HEK293 (cell line): ENCODE measurements at regions not wholly inside any gene's neighbourhood (a gene's known extent, or its start where the extent isn't known, plus 50 kb on each side); places are given as distances from the start of the nearest gene placed in this dataset.

Experiments
- CTCF ChIA-PET: fragments of 350-600 bp; formaldehyde crosslinking; extraction: SDS; loops from one replicate; lab custom pipeline; 2021; ENCODE audit warnings: antibody characterized with exemption; lab: Yijun Ruan, JAX
- POLR2A ChIA-PET: fragments of 300-600 bp; formaldehyde crosslinking; extraction: SDS; loops from one replicate; lab custom pipeline; 2020; ENCODE audit warnings: antibody characterized with exemption, inconsistent platforms; lab: Yijun Ruan, JAX
- H3K27ac ChIP-seq: fragments of 200-500 bp; sonication (Bioruptor generic); 2 replicates; pipeline ENCODE4 v1.5.1; 2014; ENCODE audit warnings: low read depth, low read length, control low read depth, inconsistent platforms; ENCODE audit errors: extremely low read depth
- H3K36me3 ChIP-seq, 2 experiments: fragments of 200-500 bp in 1 of 2; sonication (Bioruptor generic) in 1 of 2; 1 replicate in 1 of 2; 2 replicates in 1 of 2; pipeline ENCODE4 v1.5.1; 2014 to 2017; ENCODE audit warnings: inconsistent platforms in 2 of 2, low read length in 2 of 2; ENCODE audit not compliant: control insufficient read depth in 2 of 2, insufficient read depth in 1 of 2
- H3K4me1 ChIP-seq: fragments of 200-500 bp; sonication (Bioruptor generic); 2 replicates; pipeline ENCODE4 v1.5.1; 2014; ENCODE audit warnings: mild to moderate bottlenecking, low read length, inconsistent platforms; ENCODE audit not compliant: control insufficient read depth, insufficient read depth
- H3K4me3 ChIP-seq: 2 replicates; pipeline ENCODE4 v1.5.1; 2011; ENCODE audit warnings: low read depth, mild to moderate bottlenecking, control low read depth, low read length, moderate library complexity
- H3K9me3 ChIP-seq: fragments of 200-500 bp; sonication (Bioruptor generic); 2 replicates; pipeline ENCODE4 v1.5.1; 2014; ENCODE audit warnings: low read depth, low read length, inconsistent platforms; ENCODE audit not compliant: control insufficient read depth, insufficient read depth
- ATF2 ChIP-seq: fragments of 450-650 bp; formaldehyde crosslinking; IDR thresholded peaks from 2 replicates; pipeline ENCODE4 v1.5.1; 2016; ENCODE audit warnings: missing biosample characterization, missing genetic modification characterization, low read depth
- BCL11B ChIP-seq: fragments of 450-650 bp; formaldehyde crosslinking; IDR thresholded peaks from 2 replicates; pipeline ENCODE4 v1.5.1; 2016; ENCODE audit warnings: low read depth, missing biosample characterization, missing genetic modification characterization
- MEIS1 ChIP-seq: sonication (generic); formaldehyde crosslinking; IDR thresholded peaks from 2 replicates; pipeline ENCODE4 v1.8.1; 2022; ENCODE audit warnings: missing genetic modification reagents, mild to moderate bottlenecking, borderline replicate concordance
- WT1 ChIP-seq: fragments of 450-650 bp; formaldehyde crosslinking; IDR thresholded peaks from 2 replicates; pipeline ENCODE4 v1.5.1; 2016; ENCODE audit warnings: missing biosample characterization, missing genetic modification characterization
- YY2 ChIP-seq: fragments of 450-650 bp; formaldehyde crosslinking; IDR thresholded peaks from 2 replicates; pipeline ENCODE4 v1.5.1; 2016; ENCODE audit warnings: missing biosample characterization, missing genetic modification characterization
- ZBTB26 ChIP-seq: fragments of 450-650 bp; formaldehyde crosslinking; optimal IDR thresholded peaks from 2 replicates; pipeline ENCODE3; 2016; ENCODE audit warnings: missing biosample characterization, mild to moderate bottlenecking, missing genetic modification characterization
- ZNF112 ChIP-seq: fragments of 450-650 bp; formaldehyde crosslinking; IDR thresholded peaks from 2 replicates; pipeline ENCODE4 v1.5.0; 2017; ENCODE audit warnings: missing biosample characterization, missing genetic modification characterization
- ZNF16 ChIP-seq: fragments of 450-650 bp; formaldehyde crosslinking; IDR thresholded peaks from 2 replicates; pipeline ENCODE4 v1.5.1; 2016; ENCODE audit warnings: low read depth, missing biosample characterization, missing genetic modification characterization
- ZNF18 ChIP-seq: fragments of 450-650 bp; formaldehyde crosslinking; IDR thresholded peaks from 2 replicates; pipeline ENCODE4 v1.5.1; 2016; ENCODE audit warnings: missing biosample characterization, missing genetic modification characterization
- ZNF202 ChIP-seq: fragments of 450-650 bp; formaldehyde crosslinking; IDR thresholded peaks from 2 replicates; pipeline ENCODE4 v1.5.1; 2016; ENCODE audit warnings: missing biosample characterization, missing genetic modification characterization, borderline replicate concordance
- ZNF223 ChIP-seq: fragments of 450-650 bp; formaldehyde crosslinking; IDR thresholded peaks from 2 replicates; pipeline ENCODE4 v1.5.1; 2016; ENCODE audit warnings: missing biosample characterization, missing genetic modification characterization
- ZNF26 ChIP-seq: fragments of 450-650 bp; formaldehyde crosslinking; IDR thresholded peaks from 2 replicates; pipeline ENCODE4 v1.5.1; 2016; ENCODE audit warnings: missing biosample characterization, missing genetic modification characterization
- ZNF362 ChIP-seq: fragments of 450-650 bp; formaldehyde crosslinking; IDR thresholded peaks from 2 replicates; pipeline ENCODE4 v1.5.1; 2016; ENCODE audit warnings: missing biosample characterization, missing genetic modification characterization
- ZNF513 ChIP-seq: fragments of 450-650 bp; IDR thresholded peaks from 2 replicates; pipeline ENCODE4 v1.5.1; 2018; ENCODE audit warnings: missing biosample characterization, missing genetic modification characterization
- ZNF529 ChIP-seq: fragments of 450-650 bp; formaldehyde crosslinking; IDR thresholded peaks from 2 replicates; pipeline ENCODE4 v1.5.1; 2017; ENCODE audit warnings: missing genetic modification characterization, missing biosample characterization; ENCODE audit not compliant: insufficient replicate concordance
- ZNF558 ChIP-seq: fragments of 450-650 bp; formaldehyde crosslinking; IDR thresholded peaks from 2 replicates; pipeline ENCODE4 v1.5.1; 2016; ENCODE audit warnings: missing biosample characterization, missing genetic modification characterization
- ZNF560 ChIP-seq: fragments of 450-650 bp; formaldehyde crosslinking; IDR thresholded peaks from 2 replicates; pipeline ENCODE4 v1.5.1; 2017; ENCODE audit warnings: missing biosample characterization, missing genetic modification characterization, borderline replicate concordance
- ZNF580 ChIP-seq: fragments of 450-650 bp; formaldehyde crosslinking; IDR thresholded peaks from 2 replicates; pipeline ENCODE4 v1.5.1; 2016; ENCODE audit warnings: missing biosample characterization, missing genetic modification characterization
- ZNF585B ChIP-seq: fragments of 450-650 bp; formaldehyde crosslinking; IDR thresholded peaks from 2 replicates; pipeline ENCODE4 v1.5.1; 2016; ENCODE audit warnings: missing biosample characterization, missing genetic modification characterization
- ZNF621 ChIP-seq: fragments of 450-650 bp; formaldehyde crosslinking; IDR thresholded peaks from 2 replicates; pipeline ENCODE4 v1.5.1; 2017; ENCODE audit warnings: missing biosample characterization, missing genetic modification characterization
- ZNF624 ChIP-seq: fragments of 450-650 bp; formaldehyde crosslinking; IDR thresholded peaks from 2 replicates; pipeline ENCODE4 v1.5.1; 2017; ENCODE audit warnings: missing biosample characterization, missing genetic modification characterization
- ZNF639 ChIP-seq: fragments of 450-650 bp; formaldehyde crosslinking; IDR thresholded peaks from 2 replicates; pipeline ENCODE4 v1.5.1; 2016; ENCODE audit warnings: missing biosample characterization, missing genetic modification characterization
- ZNF704 ChIP-seq: fragments of 450-650 bp; formaldehyde crosslinking; IDR thresholded peaks from 2 replicates; pipeline ENCODE4 v1.5.1; 2016; ENCODE audit warnings: missing biosample characterization, missing genetic modification characterization
- ZNF792 ChIP-seq: fragments of 450-650 bp; formaldehyde crosslinking; IDR thresholded peaks from 2 replicates; pipeline ENCODE4 v1.5.1; 2016; ENCODE audit warnings: missing biosample characterization, missing genetic modification characterization

- Histone ChIP-seq H3K4me3 (no peak overlapping the region), H3K27ac (no peak overlapping the region), H3K36me3 (no peaks in the 10 kb centered on the region), H3K9me3 (no peaks in the 10 kb centered on the region), H3K4me1 (no peaks in the 10 kb centered on the region)
- ChIA-PET POLR2A (no interaction called here), CTCF (interaction anchor here (1.0 kb wide), 1 partner anchor 197 kb away, joined by 3 read pairs; no protein-coding TSS in a partner anchor)
- no peak for TF ChIP-seq ZNF624 (tag by site-specific recombination)
- TF ChIP-seq ZNF558 = no peak
- no peak for TF ChIP-seq ZNF16
- TF ChIP-seq ZNF580 (tag by site-specific recombination) = no peak
- TF ChIP-seq ZNF704 (tag by site-specific recombination) = no peak
These were observed 194.3 kb downstream of the KIF18A start for GRCh38 chr11:27913650-27914049.

GRCh38 chr11:27912916-27913315 lies 195.0 kb downstream of the KIF18A start:
- Histone ChIP-seq H3K36me3 (no peaks in the 10 kb centered on the region), H3K4me1 (no peaks in the 10 kb centered on the region), H3K27ac (no peak overlapping the region), H3K4me3 (no peak overlapping the region), H3K9me3 (no peaks in the 10 kb centered on the region)
- TF ChIP-seq ZNF18 (tag by site-specific recombination) (no peak), ZNF223 (tag by site-specific recombination) (no peak), ZNF26 (tag by site-specific recombination) (no peak), ZNF529 (no peak), ZNF513 (tag by site-specific recombination) (no peak), ATF2 (tag by site-specific recombination) (no peak), ZBTB26 (tag by site-specific recombination) (no peak), BCL11B (no peak), WT1 (tag by site-specific recombination) (no peak), ZNF202 (tag by site-specific recombination) (no peak), ZNF585B (tag by site-specific recombination) (no peak), ZNF362 (tag by site-specific recombination) (no peak), ZNF560 (tag by site-specific recombination) (no peak), ZNF112 (tag by site-specific recombination) (no peak), YY2 (tag by site-specific recombination) (no peak), MEIS1 (CRISPR knock-in tag) (no peak), ZNF621 (no peak), ZNF792 (no peak), ZNF639 (tag by site-specific recombination) (no peak)
- POLR2A ChIA-PET = no interaction called here
- CTCF ChIA-PET = interaction anchor here (1.0 kb wide), 1 partner anchor 197 kb away, joined by 3 read pairs; no protein-coding TSS in a partner anchor
